H9 (cell line): ENCODE measurements at regions not wholly inside any gene's neighbourhood (a gene's known extent, or its start where the extent isn't known, plus 50 kb on each side); places are given as distances from the start of the nearest gene placed in this dataset.

ENCODE experiments used
- DNase-seq: peaks from one replicate; pipeline ENCODE4 v3.0.0-alpha.2; 2017
- H2AFZ ChIP-seq: one replicate; pipeline ENCODE4 v1.6.1; 2013; ENCODE audit warnings: mild to moderate bottlenecking, low read length, control low read depth, moderate library complexity
- H2AK5ac ChIP-seq: 2 replicates; pipeline ENCODE4 v1.6.1; 2013; ENCODE audit warnings: low read length, control low read depth, mixed read lengths; ENCODE audit not compliant: insufficient read length
- H2BK120ac ChIP-seq: one replicate; pipeline ENCODE4 v1.6.1; 2013; ENCODE audit warnings: low read depth, mild to moderate bottlenecking, low read length, control low read depth, inconsistent platforms; ENCODE audit not compliant: poor library complexity, severe bottlenecking
- H2BK12ac ChIP-seq: 2 replicates; pipeline ENCODE4 v1.6.1; 2013; ENCODE audit warnings: low read length, control low read depth, mixed read lengths, low read depth; ENCODE audit not compliant: insufficient read length
- H2BK15ac ChIP-seq: 2 replicates; pipeline ENCODE4 v1.6.1; 2013; ENCODE audit warnings: low read depth, low read length, control low read depth
- H2BK20ac ChIP-seq: one replicate; pipeline ENCODE4 v1.6.1; 2013; ENCODE audit warnings: low read depth, mild to moderate bottlenecking, low read length, control low read depth, inconsistent platforms; ENCODE audit not compliant: poor library complexity, severe bottlenecking
- H2BK5ac ChIP-seq: 2 replicates; pipeline ENCODE4 v1.6.1; 2013; ENCODE audit warnings: low read length, control low read depth, mixed read lengths; ENCODE audit not compliant: insufficient read length
- H3K14ac ChIP-seq: 2 replicates; pipeline ENCODE4 v1.6.1; 2013; ENCODE audit warnings: low read length, control low read depth; ENCODE audit not compliant: insufficient read depth
- H3K18ac ChIP-seq: 2 replicates; pipeline ENCODE4 v1.6.1; 2013; ENCODE audit warnings: low read depth, mild to moderate bottlenecking, mixed read lengths, low read length, control low read depth; ENCODE audit not compliant: insufficient read length
- H3K23ac ChIP-seq: 2 replicates; pipeline ENCODE4 v1.6.1; 2013; ENCODE audit warnings: low read length, control low read depth, mixed read lengths, low read depth; ENCODE audit not compliant: insufficient read length
- H3K23me2 ChIP-seq: 2 replicates; pipeline ENCODE4 v1.6.1; 2013; ENCODE audit warnings: low read depth, mild to moderate bottlenecking, mixed read lengths, low read length, control low read depth; ENCODE audit not compliant: insufficient read length, poor library complexity, severe bottlenecking
- H3K27ac ChIP-seq: 2 replicates; pipeline ENCODE4 v1.5.1; 2013; ENCODE audit warnings: low read length, control low read depth, mixed read lengths, low read depth; ENCODE audit not compliant: insufficient read length
- H3K27me3 ChIP-seq: 2 replicates; pipeline ENCODE4 v1.6.1; 2013; ENCODE audit warnings: low read length, control low read depth, inconsistent platforms; ENCODE audit not compliant: insufficient read depth
- H3K4ac ChIP-seq: 2 replicates; pipeline ENCODE4 v1.6.1; 2013; ENCODE audit warnings: low read depth, mild to moderate bottlenecking, control low read depth, inconsistent platforms, low read length, moderate library complexity
- H3K4me1 ChIP-seq: 2 replicates; pipeline ENCODE4 v1.6.1; 2013; ENCODE audit warnings: low read length, control low read depth, inconsistent platforms; ENCODE audit not compliant: insufficient read depth
- H3K4me2 ChIP-seq: 2 replicates; pipeline ENCODE4 v1.6.1; 2013; ENCODE audit warnings: low read length, control low read depth, mixed read lengths; ENCODE audit not compliant: insufficient read length, insufficient read depth
- H3K56ac ChIP-seq: 2 replicates; pipeline ENCODE4 v1.6.1; 2013; ENCODE audit warnings: low read depth, mild to moderate bottlenecking, mixed read lengths, low read length, control low read depth; ENCODE audit not compliant: insufficient read length
- H3K79me1 ChIP-seq: 2 replicates; pipeline ENCODE4 v1.6.1; 2013; ENCODE audit warnings: low read depth, mild to moderate bottlenecking, moderate library complexity, low read length, control low read depth, inconsistent platforms; ENCODE audit not compliant: insufficient read depth, poor library complexity, severe bottlenecking
- H3K79me2 ChIP-seq: 2 replicates; pipeline ENCODE4 v1.6.1; 2013; ENCODE audit warnings: low read length, control low read depth, inconsistent platforms; ENCODE audit not compliant: insufficient read depth
- H3K9ac ChIP-seq: 2 replicates; pipeline ENCODE4 v1.6.1; 2013; ENCODE audit warnings: low read length, control low read depth, mixed read lengths; ENCODE audit not compliant: insufficient read length; ENCODE audit errors: extremely low read depth
- H3K9me3 ChIP-seq: one replicate; pipeline ENCODE4 v1.6.1; 2013; ENCODE audit warnings: low read depth, low read length, inconsistent platforms; ENCODE audit not compliant: control insufficient read depth
- H3T11ph ChIP-seq: one replicate; pipeline ENCODE4 v1.6.1; 2013; ENCODE audit warnings: mild to moderate bottlenecking, low read length, control low read depth, inconsistent platforms
- H4K20me1 ChIP-seq: one replicate; pipeline ENCODE4 v1.6.1; 2013; ENCODE audit not compliant: control insufficient read depth, insufficient read length, insufficient read depth
- H4K5ac ChIP-seq: 2 replicates; pipeline ENCODE4 v1.6.1; 2013; ENCODE audit warnings: low read depth, mild to moderate bottlenecking, mixed read lengths, low read length, control low read depth; ENCODE audit not compliant: insufficient read length
- H4K8ac ChIP-seq: replicated peaks from 2 replicates; pipeline ENCODE4 v1.6.1; 2013; ENCODE audit warnings: low read length, control low read depth, mixed read lengths, low read depth; ENCODE audit not compliant: insufficient read length
- H4K91ac ChIP-seq: 2 replicates; pipeline ENCODE4 v1.6.1; 2013; ENCODE audit warnings: low read depth, mild to moderate bottlenecking, moderate library complexity, mixed read lengths, low read length, control low read depth; ENCODE audit not compliant: insufficient read length
- H3K27ac Mint-ChIP-seq, 3 experiments: 2 replicates in 2 of 3; 3 replicates in 1 of 3; pipeline ENCODE4 v1.8.0; 2020 to 2021; ENCODE audit warnings: mixed read lengths in 3 of 3, mild to moderate bottlenecking in 1 of 3, moderate library complexity in 1 of 3
- H3K27me3 Mint-ChIP-seq: 2 replicates; pipeline ENCODE4 v1.8.0; 2021; ENCODE audit warnings: low read depth, mild to moderate bottlenecking, moderate library complexity, mixed read lengths
- H3K36me3 Mint-ChIP-seq, 3 experiments: 2 replicates in 2 of 3; 3 replicates in 1 of 3; pipeline ENCODE4 v1.8.0; 2020 to 2021; ENCODE audit warnings: low read depth in 3 of 3, mixed read lengths in 3 of 3; ENCODE audit not compliant: insufficient read depth in 1 of 3
- H3K4me1 Mint-ChIP-seq, 2 experiments: 2 replicates each; pipeline ENCODE4 v1.8.0; 2020; ENCODE audit warnings: mixed read lengths in 2 of 2
- H3K4me3 Mint-ChIP-seq, 2 experiments: 2 replicates in 1 of 2; 3 replicates in 1 of 2; pipeline ENCODE4 v1.8.0; 2020 to 2021; ENCODE audit warnings: mild to moderate bottlenecking in 2 of 2, mixed read lengths in 2 of 2, moderate library complexity in 1 of 2
- H3K9me3 Mint-ChIP-seq, 2 experiments: 2 replicates in 1 of 2; 3 replicates in 1 of 2; pipeline ENCODE4 v1.8.0; 2020; ENCODE audit warnings: mild to moderate bottlenecking in 2 of 2, mixed read lengths in 2 of 2, moderate library complexity in 1 of 2
- WGBS: extraction: QIAGEN DNeasy Blood & Tissue Kit; methylation state at CpG from one replicate; pipeline ENCODE4 v1.1.7; 2013; ENCODE audit warnings: missing lambda C conversion rate, low lambda C conversion rate, mixed read lengths; ENCODE audit not compliant: insufficient read length; ENCODE audit errors: extremely low coverage; 5-methylcytosine and 5-hydroxymethylcytosine counted together
- TF ChIP-seq, protein P1 (sequence below): fragments of 200-600 bp; sonication (generic); conservative IDR thresholded peaks from 3 replicates; pipeline ENCODE4 v1.8.0; 2021; ENCODE audit warnings: antibody characterized with exemption, mild to moderate bottlenecking

DNA sequence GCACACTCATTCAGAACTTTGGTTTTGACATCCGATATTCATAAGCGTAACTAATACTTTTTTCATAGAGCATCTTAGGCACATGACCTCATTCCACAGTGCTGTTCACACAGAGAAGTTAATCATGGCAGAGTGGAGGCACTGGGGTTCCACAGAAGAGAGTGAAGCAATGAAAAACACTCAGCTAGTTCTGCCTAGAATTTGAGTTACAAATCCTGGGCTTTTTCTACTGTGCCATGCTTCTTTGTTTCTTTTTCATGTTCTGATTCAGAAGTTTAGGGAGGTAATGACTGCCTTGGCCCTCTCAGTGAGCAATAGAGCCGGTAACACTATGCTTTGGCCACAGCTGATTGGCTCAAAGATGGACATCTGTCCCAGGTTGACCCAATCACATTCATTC, 176.1 kb upstream of the MITF start:
- H3K23ac ChIP-seq = no peak overlapping the region
- no CpG with 5 or more reads among the region's 3 CpGs for WGBS

More for the DNA sequence above, 176.1 kb upstream of the MITF start:
- H3K4me1 ChIP-seq = no peaks in the 10 kb centered on the region
- H3K18ac ChIP-seq = no peak overlapping the region
- H3K23me2 ChIP-seq = no peaks in the 10 kb centered on the region
- H4K5ac ChIP-seq = no peak overlapping the region
- no peak overlapping the region for H3K4me2 ChIP-seq
- H3K27me3 Mint-ChIP-seq = peaks cover 3% of the 10 kb centered on the region; the same call in 1 of the 2 replicates
- DNase-seq = no peak
- no peak overlapping the region for H3K56ac ChIP-seq
- H3T11ph ChIP-seq = no peak overlapping the region
- H3K27ac Mint-ChIP-seq = no peak overlapping the region
- H3K9me3 ChIP-seq = no peaks in the 10 kb centered on the region
- no peak overlapping the region for H4K8ac ChIP-seq
- no peaks in the 10 kb centered on the region for H3K79me1 ChIP-seq
- no peak overlapping the region for H2AFZ ChIP-seq
- H2AK5ac ChIP-seq = no peak overlapping the region
- H3K9ac ChIP-seq = no peak overlapping the region
- no peak overlapping the region for H2BK120ac ChIP-seq
- no peak overlapping the region for H2BK5ac ChIP-seq
- no peaks in the 10 kb centered on the region for H3K36me3 Mint-ChIP-seq
- no peaks in the 10 kb centered on the region for H3K27me3 ChIP-seq
- no peak overlapping the region for H3K14ac ChIP-seq
- no peak overlapping the region for H3K27ac ChIP-seq
- H4K20me1 ChIP-seq = no peaks in the 10 kb centered on the region
- TF ChIP-seq, protein P1, sequence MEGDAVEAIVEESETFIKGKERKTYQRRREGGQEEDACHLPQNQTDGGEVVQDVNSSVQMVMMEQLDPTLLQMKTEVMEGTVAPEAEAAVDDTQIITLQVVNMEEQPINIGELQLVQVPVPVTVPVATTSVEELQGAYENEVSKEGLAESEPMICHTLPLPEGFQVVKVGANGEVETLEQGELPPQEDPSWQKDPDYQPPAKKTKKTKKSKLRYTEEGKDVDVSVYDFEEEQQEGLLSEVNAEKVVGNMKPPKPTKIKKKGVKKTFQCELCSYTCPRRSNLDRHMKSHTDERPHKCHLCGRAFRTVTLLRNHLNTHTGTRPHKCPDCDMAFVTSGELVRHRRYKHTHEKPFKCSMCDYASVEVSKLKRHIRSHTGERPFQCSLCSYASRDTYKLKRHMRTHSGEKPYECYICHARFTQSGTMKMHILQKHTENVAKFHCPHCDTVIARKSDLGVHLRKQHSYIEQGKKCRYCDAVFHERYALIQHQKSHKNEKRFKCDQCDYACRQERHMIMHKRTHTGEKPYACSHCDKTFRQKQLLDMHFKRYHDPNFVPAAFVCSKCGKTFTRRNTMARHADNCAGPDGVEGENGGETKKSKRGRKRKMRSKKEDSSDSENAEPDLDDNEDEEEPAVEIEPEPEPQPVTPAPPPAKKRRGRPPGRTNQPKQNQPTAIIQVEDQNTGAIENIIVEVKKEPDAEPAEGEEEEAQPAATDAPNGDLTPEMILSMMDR = no peak
- H3K4ac ChIP-seq = no peak overlapping the region
- no peaks in the 10 kb centered on the region for H3K79me2 ChIP-seq
- H3K4me3 Mint-ChIP-seq = no peak overlapping the region
- H2BK15ac ChIP-seq = no peak overlapping the region
- no peak overlapping the region for H4K91ac ChIP-seq
- H2BK20ac ChIP-seq = no peak overlapping the region
- H2BK12ac ChIP-seq = no peak overlapping the region
- H3K4me1 Mint-ChIP-seq = no peaks in the 10 kb centered on the region
- no peaks in the 10 kb centered on the region for H3K9me3 Mint-ChIP-seq
